ENCODE measurements at regions not wholly inside any gene's neighbourhood (a gene's known extent, or its start where the extent isn't known, plus 50 kb on each side); places are given as distances from the start of the nearest gene placed in this dataset.

DNA sequence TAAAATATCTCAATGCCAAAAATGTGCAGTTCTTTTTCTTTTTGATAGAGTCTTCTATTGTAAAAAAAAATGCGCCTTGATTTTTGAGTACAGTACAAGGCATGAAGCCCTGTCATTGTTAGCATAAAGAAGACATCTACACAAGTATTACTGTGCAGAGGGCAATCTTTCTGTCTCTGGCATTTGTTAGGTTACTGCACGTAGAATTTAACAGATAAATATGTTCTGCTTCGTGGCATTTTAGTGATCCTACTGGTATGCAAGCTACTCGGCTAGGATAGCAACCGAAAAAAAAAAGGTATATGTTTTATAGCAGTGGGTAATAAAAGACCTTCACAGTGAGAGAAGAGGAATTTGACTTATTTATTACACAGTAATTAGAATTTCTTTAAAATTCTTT, 492.9 kb upstream of the ADGRL2 start:
- Histone ChIP-seq H3K4me1 (replicated peaks in 1 of 2) (peaks cover 0 to 13% of the 10 kb centered on the region in 2 donors), H3K36me3 (replicated peaks in 1 of 2) (no peaks in the 10 kb centered on the region), H3K4me3 (peak overlapping the region in 1 of 4 donors; percentile 75), H3K9me3 (replicated peaks in 1 of 3) (no peaks in the 10 kb centered on the region), H3K27me3 (no peaks in the 10 kb centered on the region), H3K27ac (no peak overlapping the region)
- no peak for DNase-seq
- TF ChIP-seq, protein P1, sequence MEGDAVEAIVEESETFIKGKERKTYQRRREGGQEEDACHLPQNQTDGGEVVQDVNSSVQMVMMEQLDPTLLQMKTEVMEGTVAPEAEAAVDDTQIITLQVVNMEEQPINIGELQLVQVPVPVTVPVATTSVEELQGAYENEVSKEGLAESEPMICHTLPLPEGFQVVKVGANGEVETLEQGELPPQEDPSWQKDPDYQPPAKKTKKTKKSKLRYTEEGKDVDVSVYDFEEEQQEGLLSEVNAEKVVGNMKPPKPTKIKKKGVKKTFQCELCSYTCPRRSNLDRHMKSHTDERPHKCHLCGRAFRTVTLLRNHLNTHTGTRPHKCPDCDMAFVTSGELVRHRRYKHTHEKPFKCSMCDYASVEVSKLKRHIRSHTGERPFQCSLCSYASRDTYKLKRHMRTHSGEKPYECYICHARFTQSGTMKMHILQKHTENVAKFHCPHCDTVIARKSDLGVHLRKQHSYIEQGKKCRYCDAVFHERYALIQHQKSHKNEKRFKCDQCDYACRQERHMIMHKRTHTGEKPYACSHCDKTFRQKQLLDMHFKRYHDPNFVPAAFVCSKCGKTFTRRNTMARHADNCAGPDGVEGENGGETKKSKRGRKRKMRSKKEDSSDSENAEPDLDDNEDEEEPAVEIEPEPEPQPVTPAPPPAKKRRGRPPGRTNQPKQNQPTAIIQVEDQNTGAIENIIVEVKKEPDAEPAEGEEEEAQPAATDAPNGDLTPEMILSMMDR (IDR thresholded peaks at IDR 0.05) = no peak
- TF ChIP-seq POLR2A (IDR thresholded peaks at IDR 0.05) = no peak
- 51 to 67% (median 59%) methylated on average over 5 of the region's 5 CpGs for WGBS, 4 donors
- intact Hi-C loops (cut with DNase I) = no loop called here

GRCh38 chr1:81305997-81306452, 494.7 kb upstream of the ADGRL2 start:
- Histone ChIP-seq H3K27me3 (no peaks in the 10 kb centered on the region), H3K27ac (peak overlapping the region in 3 of 5 donors; percentile 52 to 63 (median 60)), H3K36me3 (replicated peaks in 1 of 2) (no peaks in the 10 kb centered on the region), H3K9me3 (replicated peaks in 1 of 3) (no peaks in the 10 kb centered on the region), H3K4me1 (replicated peaks in 1 of 2) (peaks cover 0 to 13% of the 10 kb centered on the region in 2 donors), H3K4me3 (peak overlapping the region in 3 of 4 donors; percentile 55 to 75 (median 65))
- intact Hi-C loops (cut with DNase I) = no loop called here
- peak; percentile 35 to 61 (median 48) for DNase-seq
- 0 to 2% (median 1%) methylated on average over 7 of the region's 7 CpGs for WGBS, 4 donors
- peak in 1 of 2 donors; percentile 30 for TF ChIP-seq POLR2A (IDR thresholded peaks at IDR 0.05)
- TF ChIP-seq, protein P1 (IDR thresholded peaks at IDR 0.05) = peak in 5 of 6 experiments; percentile 11 to 65 (median 49)

DNA sequence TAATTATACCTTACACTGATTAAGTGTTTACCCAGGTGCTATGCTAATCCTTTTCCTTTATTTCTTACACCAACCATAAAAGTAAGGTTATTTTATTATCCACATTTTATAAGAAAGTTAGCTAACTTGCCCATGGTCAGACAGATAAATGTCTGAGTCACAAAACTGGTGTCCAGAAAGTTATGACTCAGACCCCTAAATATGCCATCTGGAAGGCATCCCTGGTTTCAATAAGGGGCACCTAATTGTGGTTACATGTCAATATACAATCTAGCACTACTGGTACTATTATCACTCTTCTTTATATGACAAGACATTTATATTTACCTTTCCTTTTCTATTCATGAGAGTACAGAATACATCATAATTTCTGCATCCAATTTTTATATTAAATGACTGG, 496.5 kb upstream of the ADGRL2 start:
- Histone ChIP-seq H3K27ac (no peak overlapping the region), H3K9me3 (replicated peaks in 1 of 3) (no peaks in the 10 kb centered on the region), H3K4me1 (replicated peaks in 1 of 2) (peaks cover 0 to 13% of the 10 kb centered on the region in 2 donors), H3K4me3 (no peak overlapping the region), H3K27me3 (no peaks in the 10 kb centered on the region), H3K36me3 (replicated peaks in 1 of 2) (no peaks in the 10 kb centered on the region)
- TF ChIP-seq, protein P1 (IDR thresholded peaks at IDR 0.05) = no peak
- TF ChIP-seq POLR2A (IDR thresholded peaks at IDR 0.05) = no peak
- intact Hi-C loops (cut with DNase I) = no loop called here
- peak in 3 of 7 donors; percentile 2 to 36 (median 16) for DNase-seq

DNA sequence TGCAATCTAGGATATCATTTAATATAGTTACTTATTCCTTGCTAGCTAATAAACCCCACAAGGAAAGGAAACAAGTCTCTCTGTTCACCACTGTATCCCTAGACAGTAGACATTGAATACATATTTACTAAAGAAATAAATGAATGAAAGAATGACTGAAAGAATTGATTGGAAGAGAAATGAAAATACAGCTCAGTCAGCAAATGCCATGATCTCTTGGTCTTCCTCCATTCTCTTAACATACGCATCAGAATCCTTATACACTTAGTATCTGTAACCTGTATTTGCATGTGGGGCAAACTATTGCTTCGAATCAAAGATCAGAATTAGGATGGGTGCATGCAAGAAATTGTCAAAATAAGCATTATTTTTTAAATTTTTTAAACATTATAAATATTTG, 500.8 kb upstream of the ADGRL2 start:
- WGBS, 4 donors = 91 to 99% (median 94%) methylated on average over 2 of the region's 2 CpGs
- DNase-seq = no peak
- H3K4me1 ChIP-seq (replicated peaks in 1 of 2) = no peaks in the 10 kb centered on the region
- no peaks in the 10 kb centered on the region for H3K36me3 ChIP-seq (replicated peaks in 1 of 2)
- H3K27me3 ChIP-seq = no peaks in the 10 kb centered on the region
- H3K4me3 ChIP-seq = no peak overlapping the region
- H3K27ac ChIP-seq = no peak overlapping the region
- intact Hi-C loops (cut with DNase I) = no loop called here
- TF ChIP-seq, protein P1 (IDR thresholded peaks at IDR 0.05) = no peak
- no peak for TF ChIP-seq POLR2A (IDR thresholded peaks at IDR 0.05)
- H3K9me3 ChIP-seq (replicated peaks in 1 of 3) = no peaks in the 10 kb centered on the region

All from adrenal gland (tissue), 9 donors.